ENCODE measurements at regions not wholly inside any gene's neighbourhood (a gene's known extent, or its start where the extent isn't known, plus 50 kb on each side); places are given as distances from the start of the nearest gene placed in this dataset.
A peak's percentile ranks its signal among the peaks of the same experiment; 100 is the strongest.

- no peak for TF ChIP-seq CTCF (IDR thresholded peaks at IDR 0.05; ENCODE audit: insufficient read depth, low read depth, low read length, missing control alignments)
- no peak for DNase-seq (ENCODE audit: low read depth)
- no peak overlapping the region for H3K4me3 ChIP-seq (ENCODE audit: low read length)
Measured at GRCh38 chr4:10897076-10897475, 212.5 kb upstream of the CLNK start.

- TF ChIP-seq CTCF (IDR thresholded peaks at IDR 0.05; ENCODE audit: insufficient read depth, low read depth, low read length, missing control alignments): peak; percentile 76
- DNase-seq (ENCODE audit: low read depth): peak; percentile 22
- no peak overlapping the region for H3K4me3 ChIP-seq (ENCODE audit: low read length)
Measured at GRCh38 chr4:10893395-10893794, 208.8 kb upstream of the CLNK start.

- H3K4me3 ChIP-seq (ENCODE audit: low read length): no peak overlapping the region
- TF ChIP-seq CTCF (IDR thresholded peaks at IDR 0.05; ENCODE audit: insufficient read depth, low read depth, low read length, missing control alignments): no peak
- no peak for DNase-seq (ENCODE audit: low read depth)
Measured at GRCh38 chr4:10891866-10892265, 207.3 kb upstream of the CLNK start.

GRCh38 chr4:10889819-10890218, 205.3 kb upstream of the CLNK start:
- no peak overlapping the region for H3K4me3 ChIP-seq (ENCODE audit: low read length)
- no peak for TF ChIP-seq CTCF (IDR thresholded peaks at IDR 0.05; ENCODE audit: insufficient read depth, low read depth, low read length, missing control alignments)
- DNase-seq (ENCODE audit: low read depth): no peak

- TF ChIP-seq CTCF (IDR thresholded peaks at IDR 0.05; ENCODE audit: insufficient read depth, low read depth, low read length, missing control alignments): no peak
- no peak overlapping the region for H3K4me3 ChIP-seq (ENCODE audit: low read length)
- peak; percentile 63 for DNase-seq (ENCODE audit: low read depth)
Measured at GRCh38 chr4:10879411-10880110, 195.0 kb upstream of the CLNK start.

GRCh38 chr4:10878861-10879260, 194.3 kb upstream of the CLNK start:
- no peak overlapping the region for H3K4me3 ChIP-seq (ENCODE audit: low read length)
- no peak for TF ChIP-seq CTCF (IDR thresholded peaks at IDR 0.05; ENCODE audit: insufficient read depth, low read depth, low read length, missing control alignments)
- no peak for DNase-seq (ENCODE audit: low read depth)

- peak; percentile 8 for DNase-seq (ENCODE audit: low read depth)
- H3K4me3 ChIP-seq (ENCODE audit: low read length): no peak overlapping the region
- no peak for TF ChIP-seq CTCF (IDR thresholded peaks at IDR 0.05; ENCODE audit: insufficient read depth, low read depth, low read length, missing control alignments)
Measured at GRCh38 chr4:10877076-10877475, 192.5 kb upstream of the CLNK start.
